ENCODE measurements at regions not wholly inside any gene's neighbourhood (a gene's known extent, or its start where the extent isn't known, plus 50 kb on each side); places are given as distances from the start of the nearest gene placed in this dataset.

GRCh38 chr12:127070515-127071157, 1196.3 kb upstream of the TMEM132C start:
- in situ Hi-C loops (cut with MboI; ENCODE audit: low sequenced_read_pairs in 4 of 4), result no loop called here
- intact Hi-C loops (cut with DNase I; ENCODE audit: low total_unique reads), result no loop called here

GRCh38 chr12:127074161-127074560, 1192.8 kb upstream of the TMEM132C start:
- H3K4me3 ChIP-seq, result no peak overlapping the region
- H3K9me3 ChIP-seq, result no peaks in the 10 kb centered on the region
- DNase-seq (no peak), ATAC-seq (no peak)
- H3K27me3 ChIP-seq, result no peaks in the 10 kb centered on the region
- intact Hi-C loops (cut with DNase I; ENCODE audit: low total_unique reads) (no loop called here), in situ Hi-C loops (cut with MboI; ENCODE audit: low sequenced_read_pairs in 4 of 4) (no loop called here)
- no peaks in the 10 kb centered on the region for H3K4me1 ChIP-seq
- H3K36me3 ChIP-seq, result no peaks in the 10 kb centered on the region
- TF ChIP-seq CTCF (IDR thresholded peaks at IDR 0.05 in 4 of 5, conservative IDR thresholded peaks at IDR 0.05 in 1 of 5), result no peak
- TF ChIP-seq POLR2A (IDR thresholded peaks at IDR 0.05), result no peak
- H3K27ac ChIP-seq, result no peak overlapping the region

More at GRCh38 chr12:127070515-127071157, 1196.3 kb upstream of the TMEM132C start:
- H3K4me1 ChIP-seq, result no peaks in the 10 kb centered on the region
- H3K27ac ChIP-seq, result no peak overlapping the region
- H3K36me3 ChIP-seq, result no peaks in the 10 kb centered on the region
- DNase-seq (no peak), ATAC-seq (no peak)
- H3K27me3 ChIP-seq, result no peaks in the 10 kb centered on the region
- no peak for TF ChIP-seq POLR2A (IDR thresholded peaks at IDR 0.05)
- TF ChIP-seq CTCF (IDR thresholded peaks at IDR 0.05 in 4 of 5, conservative IDR thresholded peaks at IDR 0.05 in 1 of 5), result no peak
- no peaks in the 10 kb centered on the region for H3K9me3 ChIP-seq
- no peak overlapping the region for H3K4me3 ChIP-seq

GRCh38 chr12:127075981-127076380, 1191.0 kb upstream of the TMEM132C start:
- TF ChIP-seq POLR2A (IDR thresholded peaks at IDR 0.05) (no peak), CTCF (IDR thresholded peaks at IDR 0.05 in 4 of 5, conservative IDR thresholded peaks at IDR 0.05 in 1 of 5) (no peak)
- Histone ChIP-seq H3K27me3 (no peaks in the 10 kb centered on the region), H3K27ac (no peak overlapping the region), H3K36me3 (no peaks in the 10 kb centered on the region), H3K9me3 (no peaks in the 10 kb centered on the region), H3K4me3 (no peak overlapping the region), H3K4me1 (no peaks in the 10 kb centered on the region)
- in situ Hi-C loops (cut with MboI; ENCODE audit: low sequenced_read_pairs in 4 of 4) (no loop called here), intact Hi-C loops (cut with DNase I; ENCODE audit: low total_unique reads) (no loop called here)
- no peak for ATAC-seq
- DNase-seq, result no peak

GRCh38 chr12:127077262-127078045, 1189.5 kb upstream of the TMEM132C start:
- in situ Hi-C loops (cut with MboI; ENCODE audit: low sequenced_read_pairs in 4 of 4), result no loop called here
- Histone ChIP-seq H3K4me3 (no peak overlapping the region), H3K9me3 (no peaks in the 10 kb centered on the region), H3K27ac (no peak overlapping the region), H3K4me1 (no peaks in the 10 kb centered on the region), H3K36me3 (no peaks in the 10 kb centered on the region), H3K27me3 (no peaks in the 10 kb centered on the region)
- no peak for TF ChIP-seq CTCF (IDR thresholded peaks at IDR 0.05 in 4 of 5, conservative IDR thresholded peaks at IDR 0.05 in 1 of 5)
- TF ChIP-seq POLR2A (IDR thresholded peaks at IDR 0.05), result no peak
- intact Hi-C loops (cut with DNase I; ENCODE audit: low total_unique reads), result no loop called here
- DNase-seq (no peak), ATAC-seq (no peak)

Data from gastrocnemius medialis (tissue), 4 donors.